ENCODE measurements at regions not wholly inside any gene's neighbourhood (a gene's known extent, or its start where the extent isn't known, plus 50 kb on each side); places are given as distances from the start of the nearest gene placed in this dataset.

DNA sequence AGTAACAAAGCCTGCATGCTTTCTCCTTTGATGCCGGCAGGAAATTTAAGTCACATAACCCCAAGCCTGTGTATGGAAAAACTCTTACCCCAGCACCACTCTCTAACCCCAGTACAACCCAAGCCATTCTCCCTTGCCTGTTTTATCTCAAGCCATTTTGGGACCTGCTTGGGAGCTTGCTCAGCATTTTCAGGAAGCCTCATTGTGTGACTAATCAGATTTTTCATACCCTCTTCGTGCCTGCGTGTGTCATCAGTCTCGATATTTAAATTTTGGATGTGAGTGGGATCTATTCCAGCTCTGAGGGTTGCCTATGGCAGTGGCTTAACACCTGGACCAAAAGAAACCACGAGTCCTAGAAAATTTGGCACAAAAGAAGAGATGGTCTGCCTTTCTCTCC lies 426.2 kb downstream of the SQOR start:
- H3K4me3 Mint-ChIP-seq = no peak overlapping the region
- H2BK20ac ChIP-seq (ENCODE audit: low read depth, low read length, poor library complexity, severe bottlenecking) = no peak overlapping the region
- H3K23ac ChIP-seq (ENCODE audit: insufficient read length, low read depth, low read length) = no peak overlapping the region
- H4K20me1 ChIP-seq (ENCODE audit: control insufficient read depth, insufficient read depth, insufficient read length) = no peaks in the 10 kb centered on the region
- H3K79me1 ChIP-seq (ENCODE audit: insufficient read depth, low read depth, low read length, poor library complexity, severe bottlenecking) = no peaks in the 10 kb centered on the region
- H2AK5ac ChIP-seq (ENCODE audit: insufficient read length, low read length) = no peak overlapping the region
- no peak overlapping the region for H2BK15ac ChIP-seq (ENCODE audit: low read depth, low read length)
- no peak overlapping the region for H2BK5ac ChIP-seq (ENCODE audit: insufficient read length, low read length)
- H3T11ph ChIP-seq (ENCODE audit: low read length) = no peak overlapping the region
- no peaks in the 10 kb centered on the region for H3K4me1 ChIP-seq (ENCODE audit: insufficient read depth, low read length)
- no peak overlapping the region for H2AFZ ChIP-seq (ENCODE audit: low read length)
- H3K9me3 ChIP-seq (ENCODE audit: control insufficient read depth, low read depth, low read length) = no peaks in the 10 kb centered on the region
- no peak overlapping the region for H3K14ac ChIP-seq (ENCODE audit: insufficient read depth, low read length)
- no peak overlapping the region for H3K27ac ChIP-seq (ENCODE audit: insufficient read length, low read depth, low read length)
- no peaks in the 10 kb centered on the region for H3K27me3 ChIP-seq (ENCODE audit: insufficient read depth, low read length)
- H2BK120ac ChIP-seq (ENCODE audit: low read depth, low read length, poor library complexity, severe bottlenecking) = no peak overlapping the region
- peaks cover 4 to 20% of the 10 kb centered on the region in 2 experiments; a peak in 4 of 5 replicates for H3K9me3 Mint-ChIP-seq
- no peak overlapping the region for H3K9ac ChIP-seq (ENCODE audit: extremely low read depth, insufficient read length, low read length)
- H3K18ac ChIP-seq (ENCODE audit: insufficient read length, low read depth, low read length) = no peak overlapping the region
- DNase-seq = no peak
- no peak overlapping the region for H4K8ac ChIP-seq (replicated peaks; ENCODE audit: insufficient read length, low read depth, low read length)
- no CpG with 5 or more reads among the region's 5 CpGs for WGBS (ENCODE audit: extremely low coverage, insufficient read length, low lambda C conversion rate)
- H3K4me1 Mint-ChIP-seq = no peaks in the 10 kb centered on the region
- no peak overlapping the region for H2BK12ac ChIP-seq (ENCODE audit: insufficient read length, low read depth, low read length)
- TF ChIP-seq, protein P1, sequence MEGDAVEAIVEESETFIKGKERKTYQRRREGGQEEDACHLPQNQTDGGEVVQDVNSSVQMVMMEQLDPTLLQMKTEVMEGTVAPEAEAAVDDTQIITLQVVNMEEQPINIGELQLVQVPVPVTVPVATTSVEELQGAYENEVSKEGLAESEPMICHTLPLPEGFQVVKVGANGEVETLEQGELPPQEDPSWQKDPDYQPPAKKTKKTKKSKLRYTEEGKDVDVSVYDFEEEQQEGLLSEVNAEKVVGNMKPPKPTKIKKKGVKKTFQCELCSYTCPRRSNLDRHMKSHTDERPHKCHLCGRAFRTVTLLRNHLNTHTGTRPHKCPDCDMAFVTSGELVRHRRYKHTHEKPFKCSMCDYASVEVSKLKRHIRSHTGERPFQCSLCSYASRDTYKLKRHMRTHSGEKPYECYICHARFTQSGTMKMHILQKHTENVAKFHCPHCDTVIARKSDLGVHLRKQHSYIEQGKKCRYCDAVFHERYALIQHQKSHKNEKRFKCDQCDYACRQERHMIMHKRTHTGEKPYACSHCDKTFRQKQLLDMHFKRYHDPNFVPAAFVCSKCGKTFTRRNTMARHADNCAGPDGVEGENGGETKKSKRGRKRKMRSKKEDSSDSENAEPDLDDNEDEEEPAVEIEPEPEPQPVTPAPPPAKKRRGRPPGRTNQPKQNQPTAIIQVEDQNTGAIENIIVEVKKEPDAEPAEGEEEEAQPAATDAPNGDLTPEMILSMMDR (conservative IDR thresholded peaks at IDR 0.05) = no peak
- no peak overlapping the region for H4K91ac ChIP-seq (ENCODE audit: insufficient read length, low read depth, low read length)
- H3K27me3 Mint-ChIP-seq (ENCODE audit: low read depth) = no peaks in the 10 kb centered on the region; the same call in 1 of the 2 replicates
- no peak overlapping the region for H3K56ac ChIP-seq (ENCODE audit: insufficient read length, low read depth, low read length)
- no peaks in the 10 kb centered on the region for H3K23me2 ChIP-seq (ENCODE audit: insufficient read length, low read depth, low read length, poor library complexity, severe bottlenecking)
- H3K27ac Mint-ChIP-seq = peak overlapping the region in 1 of 3 experiments; percentile 44; a peak in 1 of 7 replicates
- no peak overlapping the region for H3K4ac ChIP-seq (ENCODE audit: low read depth, low read length)
- H3K79me2 ChIP-seq (ENCODE audit: insufficient read depth, low read length) = no peaks in the 10 kb centered on the region
- no peak overlapping the region for H4K5ac ChIP-seq (ENCODE audit: insufficient read length, low read depth, low read length)
- H3K36me3 Mint-ChIP-seq (ENCODE audit: insufficient read depth in 1 of 3, low read depth in 3 of 3) = no peaks in the 10 kb centered on the region; a peak in 1 of 7 replicates
- H3K4me2 ChIP-seq (ENCODE audit: insufficient read depth, insufficient read length, low read length) = no peak overlapping the region

All from H9 (cell line).